ENCODE measurements at regions not wholly inside any gene's neighbourhood (a gene's known extent, or its start where the extent isn't known, plus 50 kb on each side); places are given as distances from the start of the nearest gene placed in this dataset.

DNA sequence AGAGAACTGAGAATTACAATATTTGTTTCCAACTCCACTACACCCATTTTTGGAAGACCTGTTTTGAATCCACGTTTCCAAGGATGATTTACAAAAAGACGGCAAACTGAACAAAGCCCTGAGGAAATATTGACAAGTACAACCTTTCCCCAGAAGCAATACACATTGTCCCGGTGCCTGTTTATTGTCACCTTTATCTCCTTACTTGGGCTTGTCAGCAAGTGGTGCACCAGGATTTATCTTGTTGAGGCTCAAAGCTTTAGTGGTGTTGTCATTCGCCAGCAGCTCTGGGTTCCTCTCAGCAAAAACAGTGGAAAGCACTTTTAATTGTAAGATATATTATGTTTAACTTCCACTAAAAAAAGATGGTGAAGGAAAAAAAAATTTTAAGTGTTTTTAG is 1191.9 kb upstream of the TENM4 start (continued):
- TF ChIP-seq, protein P1, sequence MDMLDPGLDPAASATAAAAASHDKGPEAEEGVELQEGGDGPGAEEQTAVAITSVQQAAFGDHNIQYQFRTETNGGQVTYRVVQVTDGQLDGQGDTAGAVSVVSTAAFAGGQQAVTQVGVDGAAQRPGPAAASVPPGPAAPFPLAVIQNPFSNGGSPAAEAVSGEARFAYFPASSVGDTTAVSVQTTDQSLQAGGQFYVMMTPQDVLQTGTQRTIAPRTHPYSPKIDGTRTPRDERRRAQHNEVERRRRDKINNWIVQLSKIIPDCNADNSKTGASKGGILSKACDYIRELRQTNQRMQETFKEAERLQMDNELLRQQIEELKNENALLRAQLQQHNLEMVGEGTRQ (IDR thresholded peaks at IDR 0.05; ENCODE audit: low read length), result no peak
- TF ChIP-seq YY1 (IDR thresholded peaks at IDR 0.05; ENCODE audit: low read depth, low read length), result no peak
- no peak for TF ChIP-seq TEAD4 (IDR thresholded peaks at IDR 0.05; ENCODE audit: low read depth, low read length)
- TF ChIP-seq KDM4A (IDR thresholded peaks at IDR 0.05; ENCODE audit: low read depth, low read length, severe bottlenecking), result no peak
- TF ChIP-seq MAFK (IDR thresholded peaks at IDR 0.05; ENCODE audit: low read depth, low read length), result no peak

Data from H1 (cell line).